HFFc6 (cell line): ENCODE measurements at regions not wholly inside any gene's neighbourhood (a gene's known extent, or its start where the extent isn't known, plus 50 kb on each side); places are given as distances from the start of the nearest gene placed in this dataset.

Experiments
- DNase-seq: peaks from one replicate; pipeline ENCODE4 v3.0.0-alpha.2; 2018
- H3K27ac Mint-ChIP-seq: 2 replicates; pipeline ENCODE4 v1.8.0; 2020; ENCODE audit warnings: mild to moderate bottlenecking, mixed read lengths
- H3K27me3 Mint-ChIP-seq: 2 replicates; pipeline ENCODE4 v1.8.0; 2021; ENCODE audit warnings: mild to moderate bottlenecking, moderate library complexity, mixed read lengths; ENCODE audit not compliant: insufficient read depth
- H3K36me3 Mint-ChIP-seq: 2 replicates; pipeline ENCODE4 v1.8.0; 2021; ENCODE audit warnings: low read depth, mixed read lengths
- H3K4me1 Mint-ChIP-seq: 2 replicates; pipeline ENCODE4 v1.8.0; 2020; ENCODE audit warnings: low read depth, mixed read lengths
- H3K4me3 Mint-ChIP-seq: 2 replicates; pipeline ENCODE4 v1.8.0; 2020; ENCODE audit warnings: mild to moderate bottlenecking, moderate library complexity, mixed read lengths
- H3K9me3 Mint-ChIP-seq: 2 replicates; pipeline ENCODE4 v1.8.0; 2020; ENCODE audit warnings: mild to moderate bottlenecking, mixed read lengths
- CTCF ChIP-seq: fragments of 200-600 bp; sonication (generic); IDR thresholded peaks from 2 replicates; pipeline ENCODE4 v1.5.0; 2021; ENCODE audit warnings: antibody characterized with exemption, mild to moderate bottlenecking

- peak; percentile 2 for DNase-seq
- Mint-ChIP-seq H3K4me3 (peak overlapping the region; percentile 60), H3K36me3 (peaks cover 11% of the 10 kb centered on the region), H3K9me3 (no peaks in the 10 kb centered on the region), H3K4me1 (peaks cover 77% of the 10 kb centered on the region), H3K27ac (peak overlapping the region; percentile 88), H3K27me3 (no peaks in the 10 kb centered on the region; the same call in 1 of the 2 replicates)
- TF ChIP-seq CTCF: no peak
Observed at GRCh38 chr13:34356686-34357434, 538.9 kb downstream of the RFC3 start.

- H3K36me3 Mint-ChIP-seq: peaks cover 11% of the 10 kb centered on the region
- no peaks in the 10 kb centered on the region for H3K9me3 Mint-ChIP-seq
- DNase-seq: peak; percentile 86
- H3K27me3 Mint-ChIP-seq: no peaks in the 10 kb centered on the region; the same call in 1 of the 2 replicates
- no peak; the same call in 1 of the 2 replicates for TF ChIP-seq CTCF
- H3K4me1 Mint-ChIP-seq: peaks cover 73% of the 10 kb centered on the region
- H3K4me3 Mint-ChIP-seq: peak overlapping the region; percentile 60
- H3K27ac Mint-ChIP-seq: peak overlapping the region; percentile 88
Observed at GRCh38 chr13:34357435-34358232, 539.7 kb downstream of the RFC3 start.

- H3K9me3 Mint-ChIP-seq: no peaks in the 10 kb centered on the region
- peaks cover 6% of the 10 kb centered on the region; the same call in 1 of the 2 replicates for H3K36me3 Mint-ChIP-seq
- DNase-seq: peak; percentile 94
- H3K27me3 Mint-ChIP-seq: no peaks in the 10 kb centered on the region; the same call in 1 of the 2 replicates
- H3K4me3 Mint-ChIP-seq: peak overlapping the region; percentile 55; the same call in 1 of the 2 replicates
- TF ChIP-seq CTCF: no peak
- H3K27ac Mint-ChIP-seq: peak overlapping the region; percentile 88
- peaks cover 65% of the 10 kb centered on the region for H3K4me1 Mint-ChIP-seq
Observed at GRCh38 chr13:34358811-34359513, 541.0 kb downstream of the RFC3 start.

GRCh38 chr13:34360702-34361101 is 542.8 kb downstream of the RFC3 start:
- DNase-seq: no peak
- no peak for TF ChIP-seq CTCF
- Mint-ChIP-seq H3K27ac (no peak overlapping the region), H3K9me3 (no peaks in the 10 kb centered on the region), H3K36me3 (no peaks in the 10 kb centered on the region), H3K4me1 (peaks cover 56% of the 10 kb centered on the region), H3K27me3 (peaks cover 2% of the 10 kb centered on the region), H3K4me3 (no peak overlapping the region)

- Mint-ChIP-seq H3K4me3 (no peak overlapping the region), H3K27ac (peak overlapping the region; percentile 66), H3K27me3 (peaks cover 2% of the 10 kb centered on the region), H3K36me3 (peaks cover 2% of the 10 kb centered on the region; the same call in 1 of the 2 replicates), H3K4me1 (peaks cover 51% of the 10 kb centered on the region), H3K9me3 (peaks cover 4% of the 10 kb centered on the region; the same call in 1 of the 2 replicates)
- peak; percentile 47 for DNase-seq
- no peak for TF ChIP-seq CTCF
Observed at GRCh38 chr13:34361560-34361959, 543.6 kb downstream of the RFC3 start.
